ENCODE measurements at regions not wholly inside any gene's neighbourhood (a gene's known extent, or its start where the extent isn't known, plus 50 kb on each side); places are given as distances from the start of the nearest gene placed in this dataset.

DNA sequence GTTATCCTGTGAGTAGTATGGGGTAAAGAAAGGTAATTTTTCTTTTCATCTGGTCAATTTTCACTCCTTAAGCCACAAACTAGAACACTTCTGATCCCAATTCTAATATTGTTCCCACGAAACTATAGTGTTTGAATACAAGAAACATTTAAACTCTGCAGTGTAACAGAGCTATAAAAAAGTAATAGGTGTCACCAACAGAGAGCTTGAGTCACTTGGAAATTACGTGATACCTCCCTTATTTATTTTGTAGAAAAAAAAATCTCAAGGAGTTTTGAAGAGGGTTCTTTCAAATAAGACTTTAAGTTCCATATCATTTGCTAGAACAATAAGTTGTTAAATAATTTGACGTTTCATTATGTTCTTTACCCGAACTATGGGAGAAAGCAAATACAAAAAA lies 959.4 kb downstream of the JRKL start:
- no peak for DNase-seq

GRCh38 chr11:97351939-97352338 lies 962.1 kb downstream of the JRKL start:
- DNase-seq, result no peak

GRCh38 chr11:97354026-97354425 lies 964.2 kb downstream of the JRKL start:
- no peak for DNase-seq

DNA sequence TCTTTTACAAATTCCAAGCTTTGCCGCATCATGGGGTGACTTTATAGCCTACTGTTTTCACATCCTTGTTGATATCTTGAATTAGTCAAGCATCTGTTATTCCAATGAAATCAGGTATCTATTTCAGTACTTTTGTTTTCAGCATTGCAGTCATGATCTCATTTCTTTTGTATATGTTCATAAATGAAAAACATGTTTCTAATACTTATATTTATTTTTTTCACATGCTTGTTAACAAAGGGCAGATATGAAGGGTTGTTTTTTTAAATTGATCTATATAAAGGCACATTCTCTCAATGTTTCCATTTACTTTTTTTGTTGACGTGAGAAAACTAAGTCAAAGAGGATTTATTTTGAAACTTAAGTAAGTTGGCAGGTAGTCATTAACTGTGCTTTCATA lies 964.8 kb downstream of the JRKL start:
- DNase-seq, result no peak

DNA sequence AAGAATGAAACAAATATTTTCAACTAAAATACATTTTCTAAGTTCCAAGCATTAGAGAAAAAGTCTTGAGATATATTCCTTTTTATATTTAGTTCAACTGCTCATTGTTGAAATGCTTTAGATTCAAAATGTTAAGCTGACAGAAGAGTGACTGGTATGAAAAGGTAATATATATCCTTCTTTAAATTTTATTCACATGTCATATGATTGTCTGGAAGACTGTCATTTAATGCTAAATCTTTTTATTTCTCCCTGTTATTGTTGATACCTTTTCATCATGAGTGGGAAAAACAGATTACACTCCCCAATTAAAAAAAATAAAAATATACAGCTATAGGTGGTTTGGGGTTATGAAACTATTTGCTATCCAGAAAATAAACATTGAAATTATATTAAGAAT lies 965.4 kb downstream of the JRKL start:
- no peak for DNase-seq

DNA sequence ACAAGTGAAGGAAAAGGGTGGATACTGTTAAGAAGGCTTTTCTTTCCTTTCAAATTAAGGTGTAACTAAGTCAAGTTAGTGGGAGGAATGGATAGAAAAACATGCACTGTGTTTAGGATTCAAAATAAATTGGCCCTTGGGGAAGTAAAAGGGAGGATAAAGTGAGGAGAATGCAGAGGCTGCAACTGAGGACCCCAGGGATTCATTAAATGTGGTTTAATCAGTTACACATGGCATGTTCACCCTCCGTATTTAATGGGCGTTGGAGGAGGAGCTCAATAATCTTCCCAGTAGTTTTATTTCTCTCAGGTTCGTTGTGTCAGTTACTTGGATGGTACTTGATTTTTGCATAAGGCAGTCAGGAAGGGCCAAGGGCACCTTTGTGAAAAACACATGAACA lies 966.3 kb downstream of the JRKL start:
- DNase-seq, result no peak

- no peak for DNase-seq
These were observed 969.2 kb downstream of the JRKL start for GRCh38 chr11:97359016-97359415.

GRCh38 chr11:97361812-97362378 lies 972.1 kb downstream of the JRKL start:
- no peak for DNase-seq

- no peak for DNase-seq
These were observed 973.5 kb downstream of the JRKL start for GRCh38 chr11:97363331-97363730.

DNA sequence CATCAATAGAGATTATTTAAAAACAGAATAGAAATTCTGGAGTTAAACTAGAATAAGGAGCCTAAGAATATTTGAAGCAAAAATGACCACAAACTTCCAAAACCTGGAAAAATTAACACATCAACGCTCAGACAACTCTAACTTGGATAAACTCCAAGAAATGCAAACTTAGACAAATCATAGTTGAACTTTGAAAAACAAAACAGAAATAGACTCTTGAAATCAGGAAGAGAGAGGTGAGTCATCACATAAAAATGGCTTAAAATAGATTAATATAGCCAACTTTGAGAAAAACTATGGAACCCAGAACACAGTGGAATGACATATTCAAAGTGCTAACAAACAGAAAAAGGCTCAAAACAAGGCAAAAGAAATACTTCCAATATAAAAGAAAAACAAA lies 974.2 kb downstream of the JRKL start:
- DNase-seq, result no peak

GRCh38 chr11:97367406-97368083 lies 977.7 kb downstream of the JRKL start:
- no peak for DNase-seq

DNA sequence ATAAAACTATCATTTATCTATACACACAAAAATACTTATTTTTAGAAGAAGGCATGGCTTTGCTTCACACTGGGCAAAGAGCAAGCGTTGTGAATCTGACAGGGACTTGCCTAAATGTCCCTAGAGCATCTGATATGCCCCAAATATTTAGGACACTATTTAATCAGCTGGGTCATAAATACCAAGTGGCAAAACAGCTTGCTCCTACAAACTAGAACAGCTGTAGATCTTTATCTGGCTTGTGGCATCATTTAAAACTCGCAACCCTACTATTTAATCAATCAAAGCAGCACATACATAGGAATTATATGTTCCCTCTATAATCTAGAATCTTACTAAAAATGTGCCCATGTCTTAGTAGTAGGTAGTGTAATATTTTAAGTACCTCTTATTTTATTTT lies 999.5 kb downstream of the JRKL start:
- no peak for DNase-seq

- no peak for DNase-seq
These were observed 1008.4 kb downstream of the JRKL start for GRCh38 chr11:97398246-97398645.

DNA sequence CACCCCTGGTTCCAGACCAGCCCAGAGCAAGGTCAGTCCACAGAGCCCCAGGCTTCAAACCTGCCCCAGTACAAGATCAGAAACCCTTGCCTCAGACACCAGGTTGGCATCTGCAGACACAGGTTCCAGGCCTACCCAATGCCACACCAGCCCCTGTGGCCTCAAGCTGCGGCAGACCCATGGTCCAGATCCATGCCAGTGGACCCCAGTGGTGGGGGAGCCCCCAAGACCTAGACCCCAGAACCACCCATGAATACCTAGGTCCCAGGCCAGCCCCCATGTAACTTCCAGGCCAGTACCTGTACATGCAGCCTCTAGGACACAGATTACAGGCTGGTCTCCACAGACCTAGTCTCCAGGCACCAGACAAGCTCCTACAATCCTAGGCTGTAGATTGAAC lies 1019.3 kb downstream of the JRKL start:
- no peak for DNase-seq

- no peak for DNase-seq
These were observed 1025.0 kb downstream of the JRKL start for GRCh38 chr11:97414801-97415200.

GRCh38 chr11:97419729-97420128 lies 1029.9 kb downstream of the JRKL start:
- no peak for DNase-seq

GRCh38 chr11:97428247-97428790 lies 1038.5 kb downstream of the JRKL start:
- DNase-seq, result no peak

GRCh38 chr11:97430877-97431276 lies 1041.1 kb downstream of the JRKL start:
- no peak for DNase-seq

DNA sequence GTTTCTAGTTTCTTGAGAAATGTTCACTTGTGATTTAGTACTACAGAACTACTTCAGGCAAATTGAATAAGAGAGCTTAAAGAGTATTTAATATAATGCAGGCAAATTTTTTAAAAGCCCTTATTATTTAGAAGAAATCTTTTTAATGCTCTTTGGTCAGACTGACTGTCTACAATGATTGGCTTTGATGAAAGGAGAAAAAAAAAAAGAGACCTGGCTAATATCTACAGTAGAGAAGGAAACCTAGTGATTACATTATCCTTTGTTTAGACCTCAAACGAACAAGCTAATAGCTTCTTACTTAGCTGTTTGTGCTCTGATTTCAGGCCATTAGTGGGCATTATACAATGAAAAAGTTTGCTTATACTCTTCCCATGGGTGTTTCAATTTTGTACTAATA lies 1043.1 kb downstream of the JRKL start:
- DNase-seq, result no peak

- DNase-seq, result no peak
These were observed 1055.7 kb downstream of the JRKL start for GRCh38 chr11:97445561-97445960.

GRCh38 chr11:97451441-97451840 lies 1061.6 kb downstream of the JRKL start:
- no peak for DNase-seq

GRCh38 chr11:97454988-97455387 lies 1065.2 kb downstream of the JRKL start:
- DNase-seq, result no peak

DNA sequence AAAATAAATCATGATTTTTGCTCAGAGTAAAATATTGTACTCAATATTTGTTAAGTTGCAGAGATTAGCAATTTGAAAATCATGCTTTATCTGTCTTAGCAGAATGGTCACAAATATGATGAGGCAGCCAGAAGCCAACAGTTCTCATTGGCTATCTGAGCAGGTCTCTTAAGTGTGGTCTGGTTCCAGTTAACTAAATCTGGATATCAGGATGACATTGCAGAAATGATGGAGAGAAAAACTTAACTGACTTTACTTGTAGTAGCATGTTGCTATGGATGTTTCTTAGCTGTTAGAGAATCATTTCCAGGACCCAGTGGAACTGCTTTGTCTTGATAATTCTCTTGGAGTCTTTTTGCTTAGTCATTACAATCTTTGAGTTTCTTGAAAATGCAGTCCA lies 1070.3 kb downstream of the JRKL start:
- no peak for DNase-seq

DNA sequence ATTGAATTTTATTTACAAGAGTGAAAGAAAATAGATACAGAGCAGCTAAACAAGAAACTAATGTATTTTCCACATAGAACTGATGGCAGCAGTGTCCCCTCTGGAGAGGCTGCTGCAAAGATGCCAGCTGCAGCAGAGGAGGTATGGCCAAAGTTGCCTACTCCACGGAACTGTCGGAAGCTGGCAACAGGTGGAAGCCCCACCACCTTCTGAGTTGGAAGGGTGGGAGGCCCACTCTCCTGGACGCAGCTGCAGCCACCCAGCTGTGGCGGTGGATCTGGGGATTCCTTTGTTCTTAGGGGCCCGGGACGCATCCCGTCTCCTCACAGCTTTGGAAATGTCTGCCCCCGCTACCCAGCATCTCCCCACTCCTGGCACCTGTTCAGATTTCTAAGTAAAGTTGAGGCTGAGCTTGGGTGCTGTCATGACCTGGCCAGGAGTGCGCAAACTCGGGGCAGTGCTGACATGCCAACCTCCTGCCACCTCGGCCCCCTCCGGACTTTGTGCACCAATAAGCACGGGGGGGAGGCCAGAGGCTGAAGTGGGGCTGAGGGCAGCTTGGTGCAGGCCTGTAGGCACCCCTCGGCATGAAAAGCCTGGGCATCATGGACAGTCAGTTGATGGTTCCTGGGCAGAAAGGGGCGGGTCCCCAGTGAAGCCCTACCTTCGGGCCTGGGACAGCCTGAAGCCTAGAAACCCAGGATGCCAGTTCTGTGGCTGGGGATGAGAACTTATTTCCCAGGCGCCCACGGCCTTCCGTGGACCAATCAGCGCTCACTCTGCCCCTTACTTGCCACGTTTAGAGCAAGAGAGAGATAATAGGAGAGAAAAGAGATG lies 1071.4 kb downstream of the JRKL start:
- DNase-seq, result no peak
